ENCODE measurements at regions not wholly inside any gene's neighbourhood (a gene's known extent, or its start where the extent isn't known, plus 50 kb on each side); places are given as distances from the start of the nearest gene placed in this dataset.

- peak; percentile 76 for DNase-seq (ENCODE audit: low read depth)
Observed at GRCh38 chr6:126747728-126748540, 370.5 kb upstream of the RSPO3 start.

GRCh38 chr6:126753606-126754005 lies 364.9 kb upstream of the RSPO3 start:
- peak; percentile 62 for DNase-seq (ENCODE audit: low read depth)

GRCh38 chr6:126761854-126762253 lies 356.6 kb upstream of the RSPO3 start:
- no peak for DNase-seq (ENCODE audit: low read depth)

GRCh38 chr6:126764104-126764503 lies 354.4 kb upstream of the RSPO3 start:
- no peak for DNase-seq (ENCODE audit: low read depth)

- DNase-seq (ENCODE audit: low read depth), result no peak
Observed at GRCh38 chr6:126764671-126765070, 353.8 kb upstream of the RSPO3 start.

GRCh38 chr6:126766820-126767219 lies 351.7 kb upstream of the RSPO3 start:
- no peak for DNase-seq (ENCODE audit: low read depth)

- DNase-seq (ENCODE audit: low read depth), result peak; percentile 6
Observed at GRCh38 chr6:126767711-126768110, 350.8 kb upstream of the RSPO3 start.

- no peak for DNase-seq (ENCODE audit: low read depth)
Observed at GRCh38 chr6:126770176-126770575, 348.3 kb upstream of the RSPO3 start.

- no peak for DNase-seq (ENCODE audit: low read depth)
Observed at GRCh38 chr6:126773112-126773805, 345.2 kb upstream of the RSPO3 start.

GRCh38 chr6:126779331-126779730 lies 339.1 kb upstream of the RSPO3 start:
- no peak for DNase-seq (ENCODE audit: low read depth)

GRCh38 chr6:126781582-126781981 lies 336.9 kb upstream of the RSPO3 start:
- DNase-seq (ENCODE audit: low read depth), result no peak

GRCh38 chr6:126784161-126784790 lies 334.2 kb upstream of the RSPO3 start:
- DNase-seq (ENCODE audit: low read depth), result no peak

- no peak for DNase-seq (ENCODE audit: low read depth)
Observed at GRCh38 chr6:126786262-126786661, 332.2 kb upstream of the RSPO3 start.

GRCh38 chr6:126787635-126788034 lies 330.8 kb upstream of the RSPO3 start:
- no peak for DNase-seq (ENCODE audit: low read depth)

GRCh38 chr6:126788861-126789365 lies 329.6 kb upstream of the RSPO3 start:
- DNase-seq (ENCODE audit: low read depth), result no peak

GRCh38 chr6:126792340-126793085 lies 326.0 kb upstream of the RSPO3 start:
- no peak for DNase-seq (ENCODE audit: low read depth)

- no peak for DNase-seq (ENCODE audit: low read depth)
Observed at GRCh38 chr6:126795161-126795560, 323.3 kb upstream of the RSPO3 start.

GRCh38 chr6:126797981-126798380 lies 320.5 kb upstream of the RSPO3 start:
- DNase-seq (ENCODE audit: low read depth), result peak; percentile 2

- DNase-seq (ENCODE audit: low read depth), result no peak
Observed at GRCh38 chr6:126803769-126804168, 314.7 kb upstream of the RSPO3 start.

GRCh38 chr6:126804332-126805064 lies 314.0 kb upstream of the RSPO3 start:
- peak; percentile 51 for DNase-seq (ENCODE audit: low read depth)

GRCh38 chr6:126805861-126806260 lies 312.6 kb upstream of the RSPO3 start:
- peak; percentile 33 for DNase-seq (ENCODE audit: low read depth)

All from fibroblast of gingiva (primary cell).